ENCODE measurements at regions not wholly inside any gene's neighbourhood (a gene's known extent, or its start where the extent isn't known, plus 50 kb on each side); places are given as distances from the start of the nearest gene placed in this dataset.
"Not testable (repeated sequence)": the region's sequence is repeated elsewhere in the genome, so short reads cannot be mapped to it uniquely, and the experiment has no call there.

- DNase-seq = no peak
Measured at GRCh38 chr5:41995193-41995592, 70.1 kb downstream of the FBXO4 start.

DNA sequence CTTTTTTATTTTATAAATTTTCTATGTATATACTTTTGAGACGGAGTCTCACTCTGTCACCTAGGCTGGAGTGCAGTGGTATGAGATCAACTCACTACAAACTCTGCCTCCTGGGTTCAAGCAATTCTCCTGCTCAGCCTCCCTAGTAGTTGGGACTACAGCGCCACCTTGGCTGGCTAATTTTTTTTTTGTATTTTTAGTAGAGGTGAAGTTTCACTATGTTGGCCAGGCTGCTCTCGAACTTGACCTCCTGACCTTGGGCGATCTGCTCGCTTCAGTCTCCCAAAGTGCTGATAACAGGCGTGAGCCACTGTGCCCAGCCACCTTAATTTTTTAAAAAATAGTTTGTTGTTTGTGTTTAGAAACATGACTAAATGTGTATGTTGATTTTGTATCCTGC, 76.6 kb downstream of the FBXO4 start:
- DNase-seq = no peak

GRCh38 chr5:42003852-42004251, 78.8 kb downstream of the FBXO4 start:
- DNase-seq = not testable (repeated sequence)

DNA sequence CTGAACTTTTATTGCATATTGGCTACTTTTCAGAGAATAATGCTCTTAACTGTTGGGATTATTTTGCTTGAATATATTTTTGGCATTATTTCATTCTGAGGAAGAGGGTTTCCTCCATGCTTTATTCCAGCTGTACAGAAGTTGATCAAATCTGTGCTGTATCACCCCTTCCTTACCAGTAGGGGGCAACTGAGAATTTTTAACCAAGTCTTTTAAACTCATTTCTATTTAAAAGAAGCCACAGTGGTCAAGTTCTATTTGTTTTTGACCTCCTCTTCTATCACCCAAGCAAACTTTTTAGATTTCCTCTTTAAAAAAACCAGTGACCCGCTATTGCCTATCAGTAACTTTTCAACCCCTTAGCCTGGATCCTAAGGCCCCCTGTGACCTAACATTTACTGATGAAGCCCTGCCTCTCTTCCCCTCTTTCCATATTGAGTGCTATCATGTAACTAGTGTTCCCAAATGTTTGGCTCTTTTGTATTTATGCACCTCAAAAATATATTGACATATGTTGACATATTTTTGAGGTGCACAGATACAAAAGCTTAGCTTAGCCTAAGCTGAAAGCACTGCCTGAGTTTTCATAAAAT, 80.6 kb downstream of the FBXO4 start:
- DNase-seq = peak; percentile 1

- DNase-seq = no peak
Measured at GRCh38 chr5:42013561-42013960, 88.5 kb downstream of the FBXO4 start.

DNA sequence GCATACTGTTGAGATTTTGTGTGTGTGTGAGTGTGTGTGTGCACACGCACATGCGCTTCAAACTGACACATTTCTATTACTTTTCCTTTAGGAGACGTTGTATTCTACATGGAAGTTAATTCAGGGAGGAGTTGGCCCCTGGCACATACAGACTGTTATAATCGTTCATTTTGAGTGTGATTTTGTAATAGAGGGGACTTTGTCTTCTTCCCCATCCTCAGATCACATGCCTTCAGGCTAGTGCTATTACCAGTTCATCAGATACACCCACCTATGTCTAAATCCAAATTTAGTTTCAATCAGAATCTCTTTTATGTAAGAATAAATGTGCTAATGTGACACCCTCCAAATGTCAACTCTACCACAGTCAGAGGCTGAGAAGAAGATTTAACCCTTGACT, 90.2 kb downstream of the FBXO4 start:
- DNase-seq = no peak

DNA sequence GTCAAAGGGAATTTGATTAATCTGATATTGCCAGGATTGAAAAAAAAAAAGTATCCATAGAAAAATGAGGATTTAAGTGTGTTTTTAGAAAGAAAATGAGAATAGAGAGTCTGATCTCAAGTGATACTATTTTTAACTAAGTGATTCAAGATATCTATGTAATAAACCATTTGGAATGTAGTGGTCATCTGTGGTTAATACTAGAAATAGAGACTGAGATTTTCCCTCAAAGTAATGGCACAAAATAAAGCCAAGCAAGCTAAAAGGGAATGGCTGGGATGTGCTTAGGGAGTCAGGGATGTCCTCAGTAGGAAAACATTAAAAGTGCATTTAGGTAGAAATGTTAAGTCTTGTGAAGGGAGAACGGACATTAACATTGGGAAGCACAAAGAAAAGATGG, 90.6 kb downstream of the FBXO4 start:
- DNase-seq = no peak

DNA sequence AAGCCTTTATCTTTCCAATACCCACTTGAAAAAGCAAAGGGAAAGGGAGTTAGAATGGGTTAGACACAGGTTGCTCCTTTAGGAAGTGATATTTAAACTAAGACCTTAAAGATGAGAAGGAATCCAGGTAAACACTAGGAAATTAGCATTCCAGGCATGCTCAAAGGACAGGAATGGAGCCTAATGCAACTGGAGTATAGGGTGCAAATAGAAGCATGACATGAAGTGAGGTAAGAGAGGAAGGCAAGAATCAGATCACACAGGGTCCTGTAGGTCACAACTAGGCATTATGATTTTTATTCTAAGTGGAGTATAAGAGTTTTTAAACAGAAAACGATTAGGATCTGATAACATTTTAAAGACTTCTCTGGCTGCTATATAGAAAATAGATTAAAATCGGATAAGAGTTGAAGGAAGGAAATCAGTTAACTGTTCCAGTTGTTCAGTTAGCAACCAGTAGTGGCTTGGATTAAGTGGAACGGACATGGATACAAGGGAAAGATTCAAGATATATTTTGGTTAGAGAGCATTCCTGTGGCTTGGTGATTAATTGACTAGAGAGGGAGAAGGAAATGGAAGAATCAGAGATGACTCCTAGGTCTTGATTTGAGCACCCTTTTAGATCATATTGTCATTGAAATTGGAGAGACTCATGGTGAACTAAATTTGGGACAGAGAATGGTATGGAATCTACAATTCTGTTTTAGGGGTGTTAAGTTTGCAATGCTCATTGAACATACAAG, 95.9 kb downstream of the FBXO4 start:
- DNase-seq = no peak

DNA sequence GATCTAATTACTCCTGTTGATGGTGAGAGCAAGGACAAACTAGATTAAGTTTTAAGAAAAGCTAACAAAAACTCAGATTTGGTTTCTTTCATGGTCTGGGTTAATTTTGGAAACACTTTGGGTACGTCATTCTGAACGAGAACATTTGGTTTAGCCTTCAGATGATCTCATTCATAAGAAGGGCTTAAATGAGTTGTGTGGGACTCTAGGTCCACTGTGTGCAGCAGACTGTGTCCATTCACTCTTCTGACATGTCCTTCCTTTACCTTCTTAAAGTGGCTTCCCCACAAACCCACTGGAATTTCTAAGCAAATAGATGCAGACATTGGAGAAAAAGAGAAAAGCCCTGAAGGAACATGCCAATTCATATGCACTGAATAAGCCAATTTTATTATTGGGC, 96.8 kb downstream of the FBXO4 start:
- DNase-seq = no peak

- DNase-seq = no peak
Measured at GRCh38 chr5:42022383-42022972, 97.4 kb downstream of the FBXO4 start.

- DNase-seq = no peak
Measured at GRCh38 chr5:42026446-42026845, 101.4 kb downstream of the FBXO4 start.

GRCh38 chr5:42032137-42032536, 107.1 kb downstream of the FBXO4 start:
- no peak for DNase-seq

DNA sequence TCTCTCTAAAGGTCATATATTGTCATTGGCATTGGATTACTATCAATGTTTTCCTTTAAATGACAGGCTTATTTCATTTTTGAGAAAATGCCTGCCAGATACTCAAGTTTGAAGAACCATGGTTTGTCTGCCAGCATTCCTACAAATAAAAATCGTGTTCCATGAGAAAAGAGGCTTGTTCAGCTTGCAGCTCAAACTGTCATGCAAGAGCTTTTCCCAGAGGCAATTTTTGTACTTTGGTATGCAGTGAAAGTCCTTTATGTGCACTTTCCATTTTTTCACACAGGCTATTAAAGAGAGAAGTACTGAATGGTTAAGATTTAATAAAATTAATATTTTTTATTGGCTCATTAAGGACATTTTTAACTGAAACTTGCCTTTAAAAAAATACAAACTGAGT, 110.4 kb downstream of the FBXO4 start:
- no peak for DNase-seq

GRCh38 chr5:42036379-42036778, 111.3 kb downstream of the FBXO4 start:
- DNase-seq = no peak

DNA sequence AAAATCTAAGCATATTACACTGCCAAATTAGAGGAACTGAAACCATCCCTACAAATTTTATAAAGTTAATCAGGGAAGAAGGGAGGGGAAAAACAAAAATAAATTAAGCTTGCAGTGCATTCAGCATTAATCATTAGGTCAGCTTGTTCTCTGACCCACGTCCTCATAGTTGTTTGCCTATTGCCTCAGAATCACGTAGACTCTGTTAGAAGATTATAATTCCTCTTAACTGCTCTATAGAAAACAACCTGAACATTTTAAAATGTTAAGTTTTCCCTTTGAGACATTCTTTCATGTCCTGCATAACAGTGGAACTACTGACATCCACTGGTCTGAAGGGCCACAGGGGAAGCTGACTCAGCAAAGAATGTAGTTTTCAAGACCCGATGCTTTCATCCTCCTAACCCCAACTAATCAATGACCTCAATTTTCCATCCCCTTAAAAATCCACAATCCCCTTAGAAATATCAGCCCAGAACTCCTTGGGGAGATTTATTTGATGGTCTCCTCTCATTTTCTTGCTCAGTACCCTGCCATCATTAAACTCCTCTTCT, 112.4 kb downstream of the FBXO4 start:
- DNase-seq = no peak

DNA sequence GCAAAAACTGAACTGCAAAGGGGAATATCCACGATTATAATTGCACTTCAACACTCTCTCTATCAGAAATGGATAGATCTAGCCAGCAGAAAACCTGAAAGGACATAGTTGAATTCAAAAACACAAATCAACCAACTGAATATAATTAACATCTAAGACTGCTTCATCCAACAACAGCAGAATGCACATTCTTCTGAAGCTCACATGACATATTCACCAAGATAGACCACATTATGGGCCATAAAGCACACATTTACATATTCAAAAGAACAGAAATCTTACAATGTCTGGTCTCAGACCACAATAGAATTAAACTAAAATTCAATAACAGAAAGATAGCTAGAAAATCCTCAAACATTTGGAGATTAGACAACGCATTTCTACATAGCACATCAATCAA, 118.3 kb downstream of the FBXO4 start:
- no peak for DNase-seq

DNA sequence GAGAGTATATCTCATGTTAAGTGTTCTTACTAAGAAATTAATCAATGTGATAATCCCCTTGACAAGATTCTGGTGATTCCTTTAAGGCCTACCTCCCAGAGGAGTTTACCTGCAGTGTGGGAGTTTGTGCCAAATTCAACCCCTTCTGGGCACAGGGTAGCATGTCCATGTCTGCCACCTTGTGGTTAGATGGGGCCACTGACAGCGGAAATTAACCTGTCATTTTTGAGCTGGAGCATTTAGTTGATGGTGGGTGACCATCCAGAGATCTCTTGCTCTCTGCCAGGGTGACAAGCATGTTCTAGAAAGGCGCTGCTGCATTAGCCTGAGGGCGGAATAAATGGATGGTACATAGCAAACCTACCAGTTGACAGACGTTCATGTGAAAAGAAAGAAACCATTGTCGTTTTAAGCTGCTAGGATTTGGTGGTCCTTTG, 132.2 kb downstream of the FBXO4 start:
- no peak for DNase-seq

- no peak for DNase-seq
Measured at GRCh38 chr5:42059291-42059690, 134.2 kb downstream of the FBXO4 start.

GRCh38 chr5:42059778-42060464, 134.8 kb downstream of the FBXO4 start:
- DNase-seq = no peak

GRCh38 chr5:42061121-42061520, 136.0 kb downstream of the FBXO4 start:
- DNase-seq = no peak

DNA sequence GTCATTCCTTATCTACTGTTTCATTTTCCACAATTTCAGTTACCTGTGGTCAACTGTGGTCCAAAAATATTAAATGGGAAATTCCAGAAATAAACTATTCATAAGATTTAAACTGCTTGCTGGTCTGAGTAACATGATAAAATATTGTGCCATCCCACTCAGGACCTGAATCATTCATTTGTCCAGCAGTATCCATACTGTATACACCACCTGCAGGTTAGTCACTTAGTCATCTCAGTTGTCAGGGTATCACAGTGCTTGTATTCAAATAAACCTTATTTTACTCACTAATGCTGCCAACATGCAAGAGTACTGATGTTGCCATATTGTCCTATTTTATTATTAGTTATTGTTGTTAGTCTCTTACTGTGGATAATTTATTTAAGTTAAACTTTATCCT, 139.7 kb downstream of the FBXO4 start:
- no peak for DNase-seq

DNA sequence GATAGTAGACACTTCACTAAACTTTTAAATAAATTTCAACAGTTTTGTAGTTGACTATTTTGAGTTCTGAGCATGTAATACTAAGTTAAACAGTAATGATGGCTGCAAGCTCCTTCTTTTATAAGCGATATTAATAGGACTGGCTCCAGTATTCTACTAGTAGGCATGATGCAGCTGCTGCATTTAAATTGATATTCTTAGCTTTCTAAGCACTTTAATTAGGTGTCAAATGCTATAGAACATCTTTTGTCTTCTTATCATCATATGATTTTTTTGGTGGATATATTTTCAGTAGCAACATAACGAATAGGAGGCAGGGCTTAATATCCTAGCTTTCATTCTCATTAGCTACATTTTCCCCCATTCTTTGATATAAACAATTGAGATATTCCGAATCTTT, 141.1 kb downstream of the FBXO4 start:
- no peak for DNase-seq

- no peak for DNase-seq
Measured at GRCh38 chr5:42074353-42074752, 149.3 kb downstream of the FBXO4 start.
